ENCODE measurements at regions not wholly inside any gene's neighbourhood (a gene's known extent, or its start where the extent isn't known, plus 50 kb on each side); places are given as distances from the start of the nearest gene placed in this dataset.
"Not testable (repeated sequence)": the region's sequence is repeated elsewhere in the genome, so short reads cannot be mapped to it uniquely, and the experiment has no call there.

GRCh38 chr7:115178835-115179234 is 256.9 kb downstream of the MDFIC start:
- DNase-seq (ENCODE audit: unreplicated experiment) = no peak
- BruUV-seq (replicated peaks) = no TSS peak
- Mint-ChIP-seq H3K4me3 (ENCODE audit: unreplicated experiment) (no peak overlapping the region), H3K4me1 (ENCODE audit: insufficient read depth, unreplicated experiment) (no peaks in the 10 kb centered on the region), H3K27me3 (ENCODE audit: insufficient read depth, unreplicated experiment) (peaks cover 25% of the 10 kb centered on the region), H3K9me3 (ENCODE audit: unreplicated experiment) (no peaks in the 10 kb centered on the region), H3K27ac (ENCODE audit: low read depth, unreplicated experiment) (no peak overlapping the region), H3K36me3 (ENCODE audit: insufficient read depth, unreplicated experiment) (no peaks in the 10 kb centered on the region)
- ChIA-PET POLR2A (no interaction called here), CTCF (no interaction called here)
- intact Hi-C loops (cut with micrococcal nuclease) = no loop called here
- TF ChIP-seq CTCF (IDR thresholded peaks at IDR 0.05; ENCODE audit: unreplicated experiment) = no peak

- Mint-ChIP-seq H3K27me3 (ENCODE audit: insufficient read depth, unreplicated experiment) (peaks cover 25% of the 10 kb centered on the region), H3K4me1 (ENCODE audit: insufficient read depth, unreplicated experiment) (no peaks in the 10 kb centered on the region), H3K36me3 (ENCODE audit: insufficient read depth, unreplicated experiment) (no peaks in the 10 kb centered on the region), H3K27ac (ENCODE audit: low read depth, unreplicated experiment) (no peak overlapping the region), H3K9me3 (ENCODE audit: unreplicated experiment) (no peaks in the 10 kb centered on the region), H3K4me3 (ENCODE audit: unreplicated experiment) (no peak overlapping the region)
- CTCF ChIA-PET = no interaction called here
- no peak for TF ChIP-seq CTCF (IDR thresholded peaks at IDR 0.05; ENCODE audit: unreplicated experiment)
- DNase-seq (ENCODE audit: unreplicated experiment) = no peak
- POLR2A ChIA-PET = no interaction called here
- intact Hi-C loops (cut with micrococcal nuclease) = no loop called here
- no TSS peak for BruUV-seq (replicated peaks)
Observed at GRCh38 chr7:115177823-115178222, 255.9 kb downstream of the MDFIC start.

GRCh38 chr7:115177103-115177502 is 255.2 kb downstream of the MDFIC start:
- no peaks in the 10 kb centered on the region for H3K9me3 Mint-ChIP-seq (ENCODE audit: unreplicated experiment)
- DNase-seq (ENCODE audit: unreplicated experiment) = no peak
- peaks cover 25% of the 10 kb centered on the region for H3K27me3 Mint-ChIP-seq (ENCODE audit: insufficient read depth, unreplicated experiment)
- TF ChIP-seq CTCF (IDR thresholded peaks at IDR 0.05; ENCODE audit: unreplicated experiment) = no peak
- H3K4me1 Mint-ChIP-seq (ENCODE audit: insufficient read depth, unreplicated experiment) = no peaks in the 10 kb centered on the region
- no peak overlapping the region for H3K27ac Mint-ChIP-seq (ENCODE audit: low read depth, unreplicated experiment)
- H3K4me3 Mint-ChIP-seq (ENCODE audit: unreplicated experiment) = no peak overlapping the region
- POLR2A ChIA-PET = no interaction called here
- intact Hi-C loops (cut with micrococcal nuclease) = no loop called here
- H3K36me3 Mint-ChIP-seq (ENCODE audit: insufficient read depth, unreplicated experiment) = no peaks in the 10 kb centered on the region
- CTCF ChIA-PET = no interaction called here
- no TSS peak for BruUV-seq (replicated peaks)

- DNase-seq (ENCODE audit: unreplicated experiment); intact Hi-C loops (cut with micrococcal nuclease); H3K9me3 Mint-ChIP-seq (ENCODE audit: unreplicated experiment); H3K4me3 Mint-ChIP-seq (ENCODE audit: unreplicated experiment); H3K36me3 Mint-ChIP-seq (ENCODE audit: insufficient read depth, unreplicated experiment); BruUV-seq (replicated peaks); H3K27ac Mint-ChIP-seq (ENCODE audit: low read depth, unreplicated experiment); POLR2A ChIA-PET; H3K27me3 Mint-ChIP-seq (ENCODE audit: insufficient read depth, unreplicated experiment); CTCF ChIA-PET; H3K4me1 Mint-ChIP-seq (ENCODE audit: insufficient read depth, unreplicated experiment): not testable (repeated sequence)
Observed at GRCh38 chr7:115172397-115172796, 250.5 kb downstream of the MDFIC start.

GRCh38 chr7:115153769-115154477 is 232.0 kb downstream of the MDFIC start:
- TF ChIP-seq CTCF (IDR thresholded peaks at IDR 0.05; ENCODE audit: unreplicated experiment) = no peak
- BruUV-seq (replicated peaks) = no TSS peak
- Mint-ChIP-seq H3K36me3 (ENCODE audit: insufficient read depth, unreplicated experiment) (no peaks in the 10 kb centered on the region), H3K4me1 (ENCODE audit: insufficient read depth, unreplicated experiment) (no peaks in the 10 kb centered on the region), H3K9me3 (ENCODE audit: unreplicated experiment) (no peaks in the 10 kb centered on the region), H3K4me3 (ENCODE audit: unreplicated experiment) (no peak overlapping the region), H3K27me3 (ENCODE audit: insufficient read depth, unreplicated experiment) (peaks cover 23% of the 10 kb centered on the region), H3K27ac (ENCODE audit: low read depth, unreplicated experiment) (no peak overlapping the region)
- CTCF ChIA-PET = interaction anchor here (0.7 kb wide), 1 partner anchor 652 kb away, joined by 3 read pairs; no protein-coding TSS in a partner anchor
- POLR2A ChIA-PET = no interaction called here
- no peak for DNase-seq (ENCODE audit: unreplicated experiment)
- intact Hi-C loops (cut with micrococcal nuclease) = no loop called here
